IMR-90 (cell line): ENCODE measurements at regions not wholly inside any gene's neighbourhood (a gene's known extent, or its start where the extent isn't known, plus 50 kb on each side); places are given as distances from the start of the nearest gene placed in this dataset.

Experiments
- ATAC-seq: fragments of 200-7000 bp; cut with Tn5 transposase; 2 replicates; pipeline ENCODE4 v1.9.1; 2020; ENCODE audit warnings: low read depth, mild to moderate bottlenecking, moderate library complexity
- BruUV-seq: library from RNA; stranded (reverse); fragments of 400-500 nt; replicated peaks from 2 replicates; lab custom pipeline; 2021; lab: Mats Ljungman, UMichigan
- CTCF ChIA-PET: fragments of 300-600 bp; formaldehyde crosslinking; extraction: SDS; loops from one replicate; lab custom pipeline; 2021; ENCODE audit warnings: antibody characterized with exemption; lab: Yijun Ruan, JAX
- POLR2A ChIA-PET: fragments of 300-600 bp; sonication (Branson Sonifier 250); formaldehyde crosslinking; loops from one replicate; lab custom pipeline; 2022; ENCODE audit warnings: antibody characterized with exemption; ENCODE audit not compliant: unreplicated experiment; lab: Charles Lee
- DNase-seq: peaks from one replicate; pipeline ENCODE4 v3.0.0; 2013
- H2AFZ ChIP-seq: replicated peaks from 2 replicates; pipeline ENCODE3; 2013; ENCODE audit warnings: low read length, mild to moderate bottlenecking; ENCODE audit not compliant: poor library complexity
- H2AK5ac ChIP-seq: 2 replicates; pipeline ENCODE4 v1.6.1; 2013; ENCODE audit warnings: low read depth, low read length, inconsistent platforms
- H2AK9ac ChIP-seq: replicated peaks from 2 replicates; pipeline ENCODE3; 2013; ENCODE audit warnings: mild to moderate bottlenecking, low read depth, low read length, moderate library complexity; ENCODE audit not compliant: poor library complexity
- H2BK120ac ChIP-seq: 2 replicates; pipeline ENCODE4 v1.6.1; 2013; ENCODE audit warnings: low read depth, low read length, inconsistent platforms
- H2BK15ac ChIP-seq: 3 replicates; pipeline ENCODE4 v1.6.1; 2013; ENCODE audit warnings: low read depth, low read length, inconsistent platforms
- H2BK20ac ChIP-seq: 2 replicates; pipeline ENCODE4 v1.6.1; 2013; ENCODE audit warnings: low read depth, mild to moderate bottlenecking, inconsistent platforms, low read length, moderate library complexity
- H2BK5ac ChIP-seq: 2 replicates; pipeline ENCODE4 v1.6.1; 2013; ENCODE audit warnings: mild to moderate bottlenecking, low read depth, low read length, inconsistent platforms; ENCODE audit not compliant: poor library complexity, severe bottlenecking
- H3K14ac ChIP-seq: replicated peaks from 2 replicates; pipeline ENCODE4 v1.6.1; 2013; ENCODE audit warnings: low read depth, low read length, inconsistent platforms
- H3K18ac ChIP-seq: 2 replicates; pipeline ENCODE4 v1.6.1; 2013; ENCODE audit warnings: low read depth, low read length, control low read depth
- H3K23ac ChIP-seq: 2 replicates; pipeline ENCODE4 v1.6.1; 2013; ENCODE audit warnings: low read depth, low read length, inconsistent platforms
- H3K27ac ChIP-seq: 2 replicates; pipeline ENCODE4 v1.5.1; 2013; ENCODE audit warnings: mild to moderate bottlenecking, control low read depth, low read length; ENCODE audit not compliant: insufficient read depth
- H3K27me3 ChIP-seq: 2 replicates; pipeline ENCODE4 v1.6.1; 2013; ENCODE audit warnings: low read length; ENCODE audit not compliant: control insufficient read depth, insufficient read depth
- H3K36me3 ChIP-seq: 2 replicates; pipeline ENCODE4 v1.6.1; 2013; ENCODE audit warnings: low read length, mixed read lengths; ENCODE audit not compliant: control insufficient read depth, insufficient read depth
- H3K4ac ChIP-seq: 2 replicates; pipeline ENCODE4 v1.6.1; 2013; ENCODE audit warnings: low read depth, low read length, inconsistent platforms
- H3K4me1 ChIP-seq: 2 replicates; pipeline ENCODE4 v1.6.1; 2013; ENCODE audit warnings: low read length, mixed read lengths; ENCODE audit not compliant: control insufficient read depth, insufficient read depth
- H3K4me2 ChIP-seq: 2 replicates; pipeline ENCODE4 v1.6.1; 2013; ENCODE audit warnings: low read depth, mild to moderate bottlenecking, control low read depth, low read length, moderate library complexity
- H3K4me3 ChIP-seq: 2 replicates; pipeline ENCODE4 v1.5.1; 2013; ENCODE audit warnings: low read depth, mild to moderate bottlenecking, control low read depth, low read length, moderate library complexity; ENCODE audit not compliant: insufficient read depth
- H3K56ac ChIP-seq: 2 replicates; pipeline ENCODE4 v1.6.1; 2013; ENCODE audit warnings: low read length, inconsistent platforms; ENCODE audit not compliant: insufficient read depth; ENCODE audit errors: extremely low read depth
- H3K79me1 ChIP-seq, 2 experiments: 2 replicates each; pipeline ENCODE4 v1.6.1; 2013; ENCODE audit warnings: low read length in 2 of 2, inconsistent platforms in 1 of 2, low read depth in 1 of 2
- H3K9ac ChIP-seq: 2 replicates; pipeline ENCODE4 v1.6.1; 2013; ENCODE audit warnings: low read depth, low read length, control low read depth
- H3K9me1 ChIP-seq: 2 replicates; pipeline ENCODE4 v1.6.1; 2013; ENCODE audit warnings: low read length, inconsistent platforms; ENCODE audit not compliant: insufficient read depth
- H3K9me3 ChIP-seq: 2 replicates; pipeline ENCODE4 v1.6.1; 2013; ENCODE audit warnings: low read length; ENCODE audit not compliant: control insufficient read depth, insufficient read depth
- H4K20me1 ChIP-seq: 2 replicates; pipeline ENCODE4 v1.6.1; 2013; ENCODE audit warnings: low read length, inconsistent platforms; ENCODE audit not compliant: insufficient read depth
- H4K5ac ChIP-seq: 2 replicates; pipeline ENCODE4 v1.6.1; 2013; ENCODE audit warnings: mild to moderate bottlenecking, low read depth, low read length, control low read depth
- H4K8ac ChIP-seq, 2 experiments: 2 replicates each; pipeline ENCODE4 v1.6.1; 2013; ENCODE audit warnings: low read depth in 2 of 2, low read length in 2 of 2, control low read depth in 1 of 2, inconsistent platforms in 1 of 2
- H4K91ac ChIP-seq: 2 replicates; pipeline ENCODE4 v1.6.1; 2013; ENCODE audit warnings: low read depth, low read length, inconsistent platforms; ENCODE audit not compliant: insufficient read depth
- CEBPB ChIP-seq: IDR thresholded peaks from 2 replicates; pipeline ENCODE4 v1.6.1; 2012; ENCODE audit warnings: low read depth, low read length, improper control_type of control experiment
- NFE2L2 ChIP-seq: fragments of 150-350 bp; IDR thresholded peaks from 2 replicates; pipeline ENCODE4 v1.6.1; 2016; ENCODE audit warnings: low read depth, mild to moderate bottlenecking, low read length
- POLR2A ChIP-seq: IDR thresholded peaks from 2 replicates; pipeline ENCODE4 v1.6.1; 2012; ENCODE audit warnings: mild to moderate bottlenecking, low read depth, low read length
- WGBS, 2 experiments: methylation state at CpG; one replicate each; pipeline versions ENCODE4 v1.1.5 to v1.1.7; 2013; ENCODE audit warnings: missing lambda C conversion rate in 2 of 2; ENCODE audit not compliant: insufficient read length in 1 of 2; ENCODE audit errors: extremely low coverage in 2 of 2; 5-methylcytosine and 5-hydroxymethylcytosine counted together
- dilution Hi-C: fragments of 300-500 bp; cut with HindIII; formaldehyde crosslinking; loops from one replicate; pipeline ENCODE4 v1.14.3; 2018; ENCODE audit warnings: low sequenced_read_pairs; ENCODE audit not compliant: unreplicated experiment
- in situ Hi-C: fragments of 300-500 bp; cut with MboI; formaldehyde crosslinking; loops from 3 replicates; pipeline ENCODE4 v1.14.3; 2019; ENCODE audit warnings: low sequenced_read_pairs, inconsistent platforms, mixed read lengths
- intact Hi-C: fragments of 100-400 bp; cut with micrococcal nuclease; formaldehyde crosslinking; loops from 2 replicates; pipeline ENCODE4 v1.10.0; 2022

DNA sequence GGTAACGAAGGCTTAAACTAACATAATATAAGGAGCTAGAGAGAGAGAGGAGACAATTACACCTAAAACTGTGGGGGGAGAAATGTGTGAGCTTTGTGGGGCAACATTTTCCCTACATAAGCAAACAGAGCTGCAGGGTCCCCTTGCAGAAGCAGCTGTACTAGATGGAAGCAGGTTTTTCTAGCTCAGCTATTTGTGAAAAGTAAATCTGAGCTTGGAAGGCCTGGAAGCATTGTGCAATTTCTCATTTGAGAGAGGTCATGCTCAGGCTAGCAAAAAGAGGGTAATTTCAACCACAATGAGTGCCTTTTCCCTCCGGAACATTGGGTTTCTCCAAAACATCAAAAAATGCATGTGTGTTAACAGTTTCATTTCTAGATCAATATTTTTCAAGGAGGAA lies 130.0 kb downstream of the ARL4C start:
- Histone ChIP-seq H3K9me3 (no peaks in the 10 kb centered on the region), H2AFZ (no peak overlapping the region), H4K91ac (no peak overlapping the region), H2AK5ac (no peak overlapping the region), H3K27ac (no peak overlapping the region), H3K18ac (no peak overlapping the region), H4K5ac (no peak overlapping the region), H3K36me3 (no peaks in the 10 kb centered on the region), H3K9ac (no peak overlapping the region), H2BK120ac (no peak overlapping the region), H3K4ac (no peak overlapping the region), H3K4me2 (no peak overlapping the region), H3K27me3 (peaks cover 4% of the 10 kb centered on the region; the same call in 1 of the 2 replicates), H3K9me1 (0 out of 2 replicates have a peak, but pooled peaks cover 6% of the 10 kb centered on the region), H4K8ac (no peak overlapping the region), H2BK20ac (no peak overlapping the region), H3K4me1 (peaks cover 4% of the 10 kb centered on the region), H2AK9ac (no peak overlapping the region), H3K14ac (no peak overlapping the region), H3K56ac (no peak overlapping the region), H4K20me1 (no peaks in the 10 kb centered on the region), H3K79me1 (no peaks in the 10 kb centered on the region), H3K23ac (no peak overlapping the region), H3K4me3 (no peak overlapping the region), H2BK5ac (no peak overlapping the region), H2BK15ac (no peak overlapping the region)
- BruUV-seq = no TSS peak
- TF ChIP-seq NFE2L2 (no peak), CEBPB (peak; percentile 77; the same call in 1 of the 2 replicates), POLR2A (no peak)
- intact Hi-C loops (loop anchor here (10.0 kb wide), 1 partner anchor 128 kb away; the partner anchor contains the start of gene ARL4C), dilution Hi-C loops (no loop called here), in situ Hi-C loops (no loop called here)
- ChIA-PET POLR2A (no interaction called here), CTCF (no interaction called here)
- ATAC-seq = peak; percentile 71
- no CpG with 5 or more reads among the region's 2 CpGs for WGBS, 2 experiments
- DNase-seq = peak; percentile 34
